IgD-negative memory B cell (primary cell): ENCODE measurements at regions not wholly inside any gene's neighbourhood (a gene's known extent, or its start where the extent isn't known, plus 50 kb on each side); places are given as distances from the start of the nearest gene placed in this dataset.
A peak's percentile ranks its signal among the peaks of the same experiment; 100 is the strongest.

ENCODE experiments used
- H3K27ac Mint-ChIP-seq, 3 donors: one replicate each; pipeline ENCODE4 v1.8.0; 2020 to 2022; ENCODE audit warnings: mild to moderate bottlenecking in 3 of 3, mixed read lengths in 3 of 3, moderate library complexity in 1 of 3
- H3K27me3 Mint-ChIP-seq: one replicate; pipeline ENCODE4 v1.8.0; 2021; ENCODE audit warnings: mixed read lengths
- H3K36me3 Mint-ChIP-seq: one replicate; pipeline ENCODE4 v1.8.0; 2020; ENCODE audit warnings: mild to moderate bottlenecking, mixed read lengths
- H3K4me1 Mint-ChIP-seq, 3 donors: one replicate each; pipeline ENCODE4 v1.8.0; 2020 to 2022; ENCODE audit warnings: mixed read lengths in 3 of 3, mild to moderate bottlenecking in 1 of 3
- H3K4me3 Mint-ChIP-seq, 4 donors: one replicate each; pipeline ENCODE4 v1.8.0; 2020 to 2022; ENCODE audit warnings: mild to moderate bottlenecking in 4 of 4, mixed read lengths in 4 of 4, moderate library complexity in 3 of 4
- H3K9me3 Mint-ChIP-seq, 3 donors: one replicate each; pipeline ENCODE4 v1.8.0; 2020 to 2021; ENCODE audit warnings: mixed read lengths in 3 of 3, mild to moderate bottlenecking in 1 of 3

GRCh38 chr12:107826276-107826675, 51.8 kb downstream of the ASCL4 start:
- Mint-ChIP-seq H3K9me3 (peaks cover 22 to 38% (median 31%) of the 10 kb centered on the region in 3 donors), H3K4me1 (no peaks in the 10 kb centered on the region), H3K36me3 (peaks cover 1% of the 10 kb centered on the region)

GRCh38 chr12:107829271-107829670, 54.8 kb downstream of the ASCL4 start:
- H3K9me3 Mint-ChIP-seq = peaks cover 23 to 35% (median 31%) of the 10 kb centered on the region in 3 donors
- no peak overlapping the region for H3K4me3 Mint-ChIP-seq
- H3K27ac Mint-ChIP-seq = no peak overlapping the region
- H3K36me3 Mint-ChIP-seq = peaks cover 1% of the 10 kb centered on the region
- H3K4me1 Mint-ChIP-seq = peaks cover 0 to 1% (median 0%) of the 10 kb centered on the region in 3 donors
- H3K27me3 Mint-ChIP-seq = peaks cover 9% of the 10 kb centered on the region

More at GRCh38 chr12:107826276-107826675, 51.8 kb downstream of the ASCL4 start:
- H3K27me3 Mint-ChIP-seq = peaks cover 18% of the 10 kb centered on the region
- H3K4me3 Mint-ChIP-seq = no peak overlapping the region
- no peak overlapping the region for H3K27ac Mint-ChIP-seq

- Mint-ChIP-seq H3K4me3 (no peak overlapping the region), H3K27ac (no peak overlapping the region), H3K36me3 (no peaks in the 10 kb centered on the region)
Observed at GRCh38 chr12:107832441-107832840, 57.9 kb downstream of the ASCL4 start.

GRCh38 chr12:107840186-107840585, 65.7 kb downstream of the ASCL4 start:
- no peaks in the 10 kb centered on the region for H3K36me3 Mint-ChIP-seq
- H3K4me3 Mint-ChIP-seq = no peak overlapping the region
- H3K9me3 Mint-ChIP-seq = peaks cover 0 to 2% (median 0%) of the 10 kb centered on the region in 3 donors
- peaks cover 3 to 9% (median 7%) of the 10 kb centered on the region in 3 donors for H3K4me1 Mint-ChIP-seq
- H3K27me3 Mint-ChIP-seq = peaks cover 21% of the 10 kb centered on the region
- H3K27ac Mint-ChIP-seq = no peak overlapping the region

More at GRCh38 chr12:107832441-107832840, 57.9 kb downstream of the ASCL4 start:
- Mint-ChIP-seq H3K27me3 (peaks cover 9% of the 10 kb centered on the region), H3K4me1 (peaks cover 0 to 1% (median 0%) of the 10 kb centered on the region in 3 donors), H3K9me3 (peaks cover 6 to 12% (median 10%) of the 10 kb centered on the region in 3 donors)

GRCh38 chr12:107843351-107844311, 69.1 kb downstream of the ASCL4 start:
- Mint-ChIP-seq H3K4me1 (peaks cover 3 to 9% (median 7%) of the 10 kb centered on the region in 3 donors), H3K27me3 (peaks cover 39% of the 10 kb centered on the region), H3K36me3 (peaks cover under 1% of the 10 kb centered on the region), H3K9me3 (peaks cover 0 to 2% (median 0%) of the 10 kb centered on the region in 3 donors), H3K4me3 (peak overlapping the region; percentile 24 to 91 (median 79)), H3K27ac (peak overlapping the region in 1 of 3 donors; percentile 47)

GRCh38 chr12:107844312-107844921, 69.9 kb downstream of the ASCL4 start:
- Mint-ChIP-seq H3K4me3 (peak overlapping the region in 1 of 4 donors; percentile 41), H3K36me3 (peaks cover 2% of the 10 kb centered on the region), H3K27me3 (peaks cover 39% of the 10 kb centered on the region), H3K27ac (no peak overlapping the region), H3K9me3 (peaks cover 0 to 2% (median 0%) of the 10 kb centered on the region in 3 donors), H3K4me1 (peaks cover 3 to 9% (median 7%) of the 10 kb centered on the region in 3 donors)

- peaks cover 0 to 2% (median 0%) of the 10 kb centered on the region in 3 donors for H3K9me3 Mint-ChIP-seq
- H3K27me3 Mint-ChIP-seq = peaks cover 45% of the 10 kb centered on the region
- no peak overlapping the region for H3K4me3 Mint-ChIP-seq
- H3K36me3 Mint-ChIP-seq = peaks cover 2% of the 10 kb centered on the region
- peaks cover 3 to 6% (median 5%) of the 10 kb centered on the region in 3 donors for H3K4me1 Mint-ChIP-seq
- H3K27ac Mint-ChIP-seq = no peak overlapping the region
Observed at GRCh38 chr12:107845226-107845979, 70.9 kb downstream of the ASCL4 start.

- H3K9me3 Mint-ChIP-seq = no peaks in the 10 kb centered on the region
- H3K4me1 Mint-ChIP-seq = peaks cover 3 to 4% (median 3%) of the 10 kb centered on the region in 3 donors
- no peak overlapping the region for H3K4me3 Mint-ChIP-seq
- H3K27ac Mint-ChIP-seq = no peak overlapping the region
- H3K27me3 Mint-ChIP-seq = peaks cover 43% of the 10 kb centered on the region
- H3K36me3 Mint-ChIP-seq = peaks cover 2% of the 10 kb centered on the region
Observed at GRCh38 chr12:107845980-107846659, 71.6 kb downstream of the ASCL4 start.

- H3K4me1 Mint-ChIP-seq = peaks cover 3 to 4% (median 3%) of the 10 kb centered on the region in 3 donors
- H3K36me3 Mint-ChIP-seq = peaks cover 2% of the 10 kb centered on the region
- H3K27me3 Mint-ChIP-seq = peaks cover 39% of the 10 kb centered on the region
- no peak overlapping the region for H3K4me3 Mint-ChIP-seq
- no peaks in the 10 kb centered on the region for H3K9me3 Mint-ChIP-seq
- H3K27ac Mint-ChIP-seq = no peak overlapping the region
Observed at GRCh38 chr12:107847430-107847829, 72.9 kb downstream of the ASCL4 start.

- H3K27me3 Mint-ChIP-seq = peaks cover 39% of the 10 kb centered on the region
- H3K9me3 Mint-ChIP-seq = no peaks in the 10 kb centered on the region
- H3K4me1 Mint-ChIP-seq = peaks cover 3 to 4% (median 3%) of the 10 kb centered on the region in 3 donors
- H3K36me3 Mint-ChIP-seq = peaks cover 2% of the 10 kb centered on the region
- H3K4me3 Mint-ChIP-seq = no peak overlapping the region
- no peak overlapping the region for H3K27ac Mint-ChIP-seq
Observed at GRCh38 chr12:107847830-107848229, 73.3 kb downstream of the ASCL4 start.

GRCh38 chr12:107853479-107853878, 79.0 kb downstream of the ASCL4 start:
- Mint-ChIP-seq H3K36me3 (peaks cover 2% of the 10 kb centered on the region), H3K27me3 (peaks cover 19% of the 10 kb centered on the region), H3K4me3 (no peak overlapping the region), H3K4me1 (no peaks in the 10 kb centered on the region), H3K9me3 (no peaks in the 10 kb centered on the region), H3K27ac (no peak overlapping the region)

GRCh38 chr12:107855471-107855870, 81.0 kb downstream of the ASCL4 start:
- Mint-ChIP-seq H3K27me3 (peaks cover 14% of the 10 kb centered on the region), H3K4me3 (no peak overlapping the region), H3K36me3 (no peaks in the 10 kb centered on the region), H3K4me1 (no peaks in the 10 kb centered on the region), H3K27ac (no peak overlapping the region), H3K9me3 (no peaks in the 10 kb centered on the region)

- Mint-ChIP-seq H3K27ac (no peak overlapping the region), H3K4me1 (no peaks in the 10 kb centered on the region), H3K27me3 (peaks cover 18% of the 10 kb centered on the region), H3K4me3 (no peak overlapping the region), H3K9me3 (no peaks in the 10 kb centered on the region), H3K36me3 (no peaks in the 10 kb centered on the region)
Observed at GRCh38 chr12:107856096-107856495, 81.6 kb downstream of the ASCL4 start.

- Mint-ChIP-seq H3K4me1 (no peaks in the 10 kb centered on the region), H3K27ac (no peak overlapping the region), H3K36me3 (no peaks in the 10 kb centered on the region), H3K27me3 (peaks cover 27% of the 10 kb centered on the region), H3K4me3 (no peak overlapping the region), H3K9me3 (no peaks in the 10 kb centered on the region)
Observed at GRCh38 chr12:107857191-107857590, 82.7 kb downstream of the ASCL4 start.
